HG02973 (cell line): ENCODE measurements at regions not wholly inside any gene's neighbourhood (a gene's known extent, or its start where the extent isn't known, plus 50 kb on each side); places are given as distances from the start of the nearest gene placed in this dataset.

Source experiments
- ATAC-seq: cut with Tn5 transposase; IDR thresholded peaks from one replicate; pipeline ENCODE4 v1.9.1; 2021; ENCODE audit warnings: moderate library complexity; ENCODE audit not compliant: unreplicated experiment

- peak; percentile 90 for ATAC-seq
Observed at GRCh38 chr10:77710759-77711682, 73.4 kb upstream of the KCNMA1 start.

DNA sequence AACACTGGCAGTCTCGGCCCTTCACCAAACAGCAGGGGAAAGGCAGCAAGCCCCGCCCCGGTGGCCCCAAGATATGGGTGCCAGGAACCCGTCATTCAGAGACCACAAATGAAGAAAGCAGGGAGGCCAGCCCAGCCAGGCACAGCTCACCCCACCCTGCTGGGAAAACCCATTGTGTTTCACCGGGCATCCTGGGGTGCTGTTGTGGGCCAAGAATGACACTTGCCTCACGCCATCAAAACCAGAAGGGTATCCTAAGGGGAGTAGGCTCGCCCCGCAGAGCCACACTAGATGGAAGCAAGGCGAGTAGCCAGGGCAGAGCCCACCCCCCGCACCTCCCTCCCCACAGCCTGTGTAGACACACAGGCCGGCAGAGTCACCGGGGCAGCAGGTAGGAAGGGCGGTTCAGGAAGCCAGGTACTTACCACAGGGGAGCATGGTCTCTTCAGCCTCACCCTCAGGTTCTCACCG lies 72.5 kb upstream of the KCNMA1 start:
- no peak for ATAC-seq

DNA sequence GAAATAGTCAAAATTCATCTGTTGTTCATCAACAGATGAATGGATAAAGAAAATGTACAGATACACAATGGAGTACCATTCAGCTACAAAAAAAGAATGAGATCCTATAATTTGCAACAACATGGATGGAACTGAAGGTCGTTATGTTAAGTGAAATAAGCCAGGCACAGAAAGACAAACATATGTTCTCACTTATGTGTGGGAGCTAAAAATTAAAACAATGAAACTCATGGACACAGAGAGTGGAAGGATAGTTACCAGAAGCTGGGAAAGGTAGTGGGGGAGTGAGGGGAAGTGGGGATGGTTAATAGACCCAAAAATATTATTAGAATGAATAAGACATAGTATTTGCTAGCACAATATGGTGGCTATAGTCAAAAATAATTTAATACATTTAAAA lies 70.0 kb upstream of the KCNMA1 start:
- ATAC-seq: no peak

DNA sequence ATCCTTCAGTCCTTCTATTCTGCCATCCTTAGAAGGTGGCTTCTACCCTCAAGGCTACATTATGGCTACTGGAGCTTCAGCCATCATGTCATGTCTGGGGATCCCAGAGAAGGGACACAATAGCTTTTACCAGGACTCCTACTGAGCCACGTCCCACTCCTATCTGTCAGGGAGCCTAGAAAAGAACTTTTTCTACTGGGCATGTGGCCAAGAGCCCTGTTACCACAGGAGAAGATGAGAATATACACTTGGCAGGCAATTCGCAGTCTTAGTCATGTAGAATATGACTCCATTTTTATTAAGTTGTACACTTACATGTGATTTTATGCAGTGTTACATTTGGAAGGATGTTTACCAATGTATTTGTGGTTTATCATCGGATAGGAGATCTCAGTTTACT lies 64.6 kb upstream of the KCNMA1 start:
- ATAC-seq: no peak

DNA sequence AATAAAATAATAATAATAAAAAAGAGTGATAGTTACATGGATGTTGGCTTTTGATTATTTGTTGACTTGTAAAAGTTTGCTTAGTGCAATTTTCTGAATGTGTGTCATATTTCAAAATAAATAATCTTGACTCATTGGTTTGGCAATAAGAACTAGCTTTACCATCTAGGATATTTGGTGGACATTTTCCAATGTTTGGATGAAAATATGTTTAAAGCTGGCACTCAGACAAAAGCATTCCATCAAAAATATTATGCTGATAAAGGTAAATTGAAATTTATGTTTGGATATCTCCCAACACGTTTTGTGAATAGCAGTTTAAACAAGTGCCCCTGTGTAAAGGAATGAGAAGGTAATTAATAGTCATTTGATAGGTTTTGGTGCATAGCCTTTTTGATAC lies 62.5 kb upstream of the KCNMA1 start:
- no peak for ATAC-seq

DNA sequence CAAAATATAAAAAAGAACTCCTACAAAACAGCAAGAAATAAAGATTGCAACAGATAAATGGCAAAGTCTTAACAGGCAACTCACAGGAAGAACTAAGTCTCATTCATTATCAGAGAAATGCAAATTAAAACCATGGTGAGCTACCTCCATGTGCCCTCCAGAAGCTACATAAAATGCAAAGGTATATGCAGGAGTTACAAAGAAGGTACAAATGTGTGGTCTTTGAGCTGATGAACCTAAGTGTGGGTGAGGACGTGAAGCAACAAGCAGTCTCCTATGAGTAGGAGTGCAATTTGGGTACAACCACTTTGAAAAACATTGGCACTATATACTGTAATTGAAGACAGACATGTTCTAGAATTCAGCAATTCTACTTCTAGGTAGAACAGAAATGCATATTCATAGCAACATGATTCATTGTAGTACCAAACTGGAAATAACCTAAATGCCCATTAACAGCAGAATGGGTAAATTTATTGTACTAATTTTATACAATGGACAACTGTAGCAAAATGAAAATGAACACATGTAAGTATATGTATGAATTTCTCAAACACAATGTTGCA lies 61.6 kb upstream of the KCNMA1 start:
- ATAC-seq: peak; percentile 59

DNA sequence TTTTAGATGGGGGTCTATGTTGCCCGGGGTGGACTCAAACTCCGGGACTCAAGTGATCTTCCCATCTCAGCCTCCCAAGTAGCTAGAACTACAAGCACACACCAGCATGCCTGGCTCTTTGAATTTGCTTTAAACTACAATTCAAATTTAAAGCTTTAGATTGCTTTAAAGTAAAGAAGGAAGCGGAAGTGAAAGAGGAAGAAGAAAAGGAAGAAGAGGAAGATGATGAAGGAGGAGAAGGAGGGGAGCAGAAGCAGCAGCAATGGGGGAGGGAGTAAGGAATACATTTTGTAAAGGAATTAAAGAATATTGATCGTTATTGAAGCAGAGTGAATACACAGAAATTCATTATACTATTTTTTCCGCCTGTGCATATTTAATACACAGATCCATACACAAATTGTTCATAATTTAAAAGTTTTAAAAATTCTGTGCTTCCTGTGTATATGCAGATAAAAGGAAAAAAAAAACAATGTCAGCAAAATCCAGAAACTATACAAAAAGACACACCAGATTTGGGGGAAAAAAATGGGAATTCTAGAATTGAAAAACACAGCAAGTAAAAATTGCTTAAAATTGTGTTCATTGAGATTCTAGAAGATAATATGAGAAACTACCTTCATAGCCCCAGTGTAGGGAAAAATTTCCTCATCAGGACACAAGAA lies 60.8 kb upstream of the KCNMA1 start:
- ATAC-seq: no peak

DNA sequence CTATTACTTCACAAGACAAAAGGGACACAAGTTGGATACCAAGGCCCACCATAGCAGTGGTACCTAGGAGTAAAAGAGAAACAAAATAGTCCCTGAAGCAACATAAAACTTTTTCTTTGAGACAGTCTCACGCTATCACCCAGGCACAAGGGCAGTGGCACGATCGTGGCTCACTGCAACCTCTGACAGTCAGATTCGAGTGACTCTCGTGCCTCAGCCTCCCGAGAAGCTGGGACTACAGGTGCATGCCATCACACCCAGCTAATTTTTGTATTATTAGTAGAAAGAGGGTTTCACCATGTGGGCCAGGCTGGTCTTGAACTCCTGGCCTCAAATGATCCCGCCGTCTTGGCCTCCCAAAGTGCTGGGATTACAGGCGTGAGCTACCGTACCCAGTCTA lies 59.0 kb upstream of the KCNMA1 start:
- ATAC-seq: no peak

DNA sequence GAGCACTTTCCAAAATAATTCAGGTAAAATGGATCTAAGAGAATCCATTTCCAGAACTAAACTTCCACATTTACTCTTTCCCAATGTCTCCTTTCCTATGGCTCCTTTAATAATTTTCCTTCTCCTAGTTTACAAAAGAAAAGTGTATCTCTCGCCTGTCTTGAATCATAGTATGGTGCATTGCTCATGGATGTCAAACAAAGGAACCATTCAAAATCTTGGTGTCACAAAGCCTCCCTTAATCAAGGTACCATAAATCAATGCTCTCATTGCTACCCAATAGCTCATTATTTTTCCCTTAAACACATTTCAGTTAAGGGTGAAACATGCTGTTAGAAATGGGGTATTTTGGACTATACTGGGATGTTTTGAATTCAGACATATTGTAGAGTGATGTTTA lies 57.6 kb upstream of the KCNMA1 start:
- ATAC-seq: no peak

DNA sequence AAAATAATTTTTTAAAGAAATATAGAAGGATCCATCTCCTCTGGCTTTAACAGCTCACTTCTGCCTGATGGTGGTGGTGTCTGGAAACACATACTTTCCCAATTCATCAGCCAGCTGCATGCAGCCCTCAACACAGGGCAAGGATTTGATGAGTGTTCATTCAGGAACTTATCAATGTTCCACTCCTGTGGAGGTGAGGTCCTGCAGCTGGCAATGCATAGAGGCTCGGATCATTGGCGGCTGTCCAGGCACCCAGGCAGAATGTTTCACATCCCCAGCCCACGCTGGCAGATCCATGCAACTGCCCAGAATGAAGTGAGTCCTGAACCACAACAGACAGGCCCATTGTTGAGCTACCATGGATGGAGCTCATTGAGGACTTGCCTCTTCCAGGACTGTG lies 55.2 kb upstream of the KCNMA1 start:
- no peak for ATAC-seq

- ATAC-seq: no peak
Observed at GRCh38 chr10:77689339-77689738, 51.7 kb upstream of the KCNMA1 start.

- ATAC-seq: no peak
Observed at GRCh38 chr10:77687621-77688020, 50.0 kb upstream of the KCNMA1 start.
